Stimulated activated CD4-positive, alpha-beta T cell treated with anti-CD3 and anti-CD28 coated beads, Interleukin-1b, Interleukin-23, amount 100 ng/mL, for 48 hours (primary cell): ENCODE measurements at regions not wholly inside any gene's neighbourhood (a gene's known extent, or its start where the extent isn't known, plus 50 kb on each side); places are given as distances from the start of the nearest gene placed in this dataset.

Experiments
- DNase-seq: peaks from one replicate; pipeline ENCODE4 v3.0.0-alpha.2; 2020

DNA sequence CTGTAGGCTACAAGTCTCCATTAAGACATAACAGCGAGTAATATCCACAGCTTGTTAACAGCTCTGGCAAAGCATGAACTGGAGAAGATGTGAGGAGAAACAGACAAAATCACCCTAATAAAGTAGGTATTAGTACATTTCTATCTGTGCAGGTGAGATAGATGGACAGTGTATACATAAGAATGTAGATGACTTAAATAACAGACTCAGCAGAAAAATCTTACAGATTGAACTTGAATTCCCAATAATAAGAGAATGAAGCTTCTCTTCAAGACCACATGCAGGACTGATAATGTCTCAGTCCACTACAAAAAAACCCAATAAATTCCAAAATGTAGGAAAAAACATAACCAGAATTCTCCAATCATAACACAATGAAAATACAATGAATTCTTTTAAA, 153.0 kb downstream of the IRX2 start:
- no peak for DNase-seq

DNA sequence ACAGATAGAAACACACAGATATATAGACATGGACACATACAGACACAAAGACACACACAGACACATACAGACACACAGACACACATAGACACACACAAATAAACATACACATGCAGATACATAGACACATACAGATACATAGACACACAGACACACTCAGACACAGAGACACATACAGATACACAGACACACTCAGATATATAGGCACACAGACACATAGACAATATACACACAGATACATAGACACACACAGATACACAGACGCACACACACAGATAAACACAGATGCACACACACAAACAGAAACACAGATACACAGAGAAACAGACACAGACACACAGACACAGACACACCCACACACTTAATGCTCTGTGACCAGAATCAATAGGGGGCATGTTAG, 156.8 kb downstream of the IRX2 start:
- no peak for DNase-seq

DNA sequence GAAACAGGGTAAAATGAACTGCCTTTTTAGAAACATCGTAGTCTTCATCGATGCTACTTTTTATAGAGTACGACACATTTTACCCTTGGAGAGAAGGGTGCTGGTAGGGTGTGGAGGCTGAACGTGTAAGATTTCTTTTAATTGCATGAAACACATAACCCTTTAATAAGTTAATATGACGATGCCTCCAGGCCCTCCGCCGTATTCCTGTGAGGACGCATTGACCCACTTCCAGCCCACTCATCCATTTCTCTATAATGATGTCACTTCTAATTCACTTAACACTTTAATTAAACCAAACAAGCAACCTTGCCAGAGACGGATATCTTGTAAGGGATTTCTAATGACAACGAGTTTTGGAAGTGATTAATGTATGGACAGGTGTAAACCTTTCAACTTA, 158.7 kb downstream of the IRX2 start:
- no peak for DNase-seq

DNA sequence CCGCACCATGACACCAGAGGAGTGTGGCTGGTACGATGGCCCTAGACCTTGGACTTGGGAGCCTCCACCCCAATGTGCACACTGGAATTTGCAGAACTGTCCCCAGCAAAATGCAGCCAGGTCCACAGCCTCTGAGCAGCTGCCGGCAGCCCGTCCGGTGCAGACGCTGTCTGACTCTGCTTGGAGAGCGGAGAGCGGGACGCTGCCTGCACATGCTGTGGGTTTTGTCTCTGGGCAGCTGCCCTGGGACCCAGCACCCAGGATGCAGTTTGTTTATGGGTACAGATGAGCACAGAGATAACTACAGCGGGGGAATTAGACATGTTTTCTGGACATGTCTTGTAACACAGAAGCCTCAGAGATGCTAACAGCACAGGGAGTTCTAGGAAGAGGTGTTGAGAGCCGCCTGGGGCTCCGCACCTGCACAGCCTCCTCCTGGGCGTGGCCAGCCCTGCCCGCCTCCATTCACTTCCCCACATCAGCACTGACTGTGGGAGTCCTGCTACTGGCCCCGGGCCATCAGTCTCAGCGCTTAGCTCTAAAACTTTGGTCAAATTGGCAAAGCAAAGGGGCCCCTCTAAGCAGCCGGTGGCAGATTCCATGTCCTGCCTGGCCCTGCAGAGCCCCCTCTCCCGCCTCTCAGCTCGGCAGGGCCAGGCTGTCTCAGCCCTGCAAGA, 159.6 kb downstream of the IRX2 start:
- DNase-seq, result no peak

- no peak for DNase-seq
These were observed 162.5 kb downstream of the IRX2 start for GRCh38 chr5:2588850-2589501.

- DNase-seq, result no peak
These were observed 164.1 kb downstream of the IRX2 start for GRCh38 chr5:2587189-2588031.

- DNase-seq, result no peak
These were observed 165.3 kb downstream of the IRX2 start for GRCh38 chr5:2586016-2586715.

GRCh38 chr5:2584579-2585269, 166.8 kb downstream of the IRX2 start:
- DNase-seq, result no peak

DNA sequence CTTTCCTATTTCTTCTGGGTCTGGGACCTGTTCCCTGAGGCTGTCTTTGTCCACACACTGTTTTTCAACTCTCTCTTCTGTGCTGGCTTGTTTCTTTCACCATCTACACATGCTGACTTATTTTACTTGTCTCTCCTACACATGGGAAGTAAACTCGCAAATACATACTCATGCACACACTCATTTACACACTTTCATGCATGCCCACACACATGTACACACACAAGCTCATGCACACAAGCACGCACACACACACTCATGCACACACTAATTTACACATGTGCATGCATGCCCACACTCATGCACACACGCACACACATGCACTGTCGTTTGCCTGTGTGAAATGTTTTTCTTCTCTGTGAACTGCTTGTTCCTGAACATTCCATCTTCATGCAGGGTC, 169.0 kb downstream of the IRX2 start:
- DNase-seq, result no peak

DNA sequence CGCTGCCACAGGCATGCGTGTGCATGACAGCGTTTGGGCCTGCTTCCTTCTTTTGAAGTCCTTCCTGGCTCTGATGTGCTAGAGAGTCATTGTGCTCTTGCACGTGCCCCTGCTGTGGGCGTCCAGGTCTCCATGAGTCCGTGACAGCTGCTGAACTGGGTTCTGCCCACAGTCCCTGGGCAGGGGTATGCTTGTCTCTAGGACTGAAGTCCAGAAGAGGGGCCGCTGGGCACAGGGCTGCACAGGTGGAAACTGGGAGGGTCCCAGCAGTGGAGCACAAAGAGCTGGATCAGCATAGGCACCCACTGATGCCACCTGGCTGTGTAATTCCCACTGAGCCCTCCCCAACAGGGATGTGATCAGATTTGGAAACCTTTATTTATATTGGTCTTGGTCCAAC, 169.4 kb downstream of the IRX2 start:
- DNase-seq, result no peak

DNA sequence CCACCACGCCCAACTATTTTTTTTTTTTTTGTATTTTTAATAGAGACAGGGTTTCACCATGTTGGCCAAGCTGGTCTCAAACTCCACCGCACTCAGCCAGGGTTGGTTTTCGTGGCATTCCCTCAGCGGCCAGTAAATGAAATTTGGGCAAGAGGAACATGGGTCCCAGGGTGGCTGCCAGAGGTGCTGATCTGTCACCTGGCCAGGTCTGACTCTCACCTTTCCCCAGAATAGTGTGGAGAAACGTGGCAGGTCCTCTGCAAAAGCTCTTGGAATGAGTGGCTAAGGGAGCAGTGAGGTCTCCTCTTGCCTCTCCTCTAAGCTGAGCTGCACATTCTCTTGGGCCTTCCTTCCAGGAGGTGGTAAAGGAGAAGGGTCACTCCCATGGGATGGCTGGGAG, 170.1 kb downstream of the IRX2 start:
- no peak for DNase-seq

GRCh38 chr5:2579126-2579525, 172.4 kb downstream of the IRX2 start:
- DNase-seq, result no peak

- DNase-seq, result no peak
These were observed 174.0 kb downstream of the IRX2 start for GRCh38 chr5:2577312-2578036.

DNA sequence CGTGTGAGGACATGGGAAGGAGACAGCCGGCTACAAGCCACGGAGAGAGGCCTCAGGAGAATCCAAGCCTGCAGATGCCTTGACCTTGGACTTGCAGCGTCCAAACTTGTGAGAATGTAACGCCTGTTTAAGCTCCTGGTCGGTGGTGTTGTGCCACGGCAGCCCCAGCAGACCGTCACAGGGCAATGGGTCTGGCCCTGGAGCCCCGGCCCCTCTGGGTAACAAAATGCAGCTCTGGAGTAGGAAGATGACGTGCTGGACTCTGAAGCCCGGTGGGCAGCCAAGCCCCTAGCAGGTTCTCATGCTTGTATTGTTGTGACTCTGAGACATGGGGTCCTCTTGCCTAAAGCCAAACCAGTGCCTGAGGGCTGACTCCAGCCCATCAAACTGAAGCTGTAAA, 174.7 kb downstream of the IRX2 start:
- no peak for DNase-seq

GRCh38 chr5:2575871-2576270, 175.6 kb downstream of the IRX2 start:
- DNase-seq, result no peak

DNA sequence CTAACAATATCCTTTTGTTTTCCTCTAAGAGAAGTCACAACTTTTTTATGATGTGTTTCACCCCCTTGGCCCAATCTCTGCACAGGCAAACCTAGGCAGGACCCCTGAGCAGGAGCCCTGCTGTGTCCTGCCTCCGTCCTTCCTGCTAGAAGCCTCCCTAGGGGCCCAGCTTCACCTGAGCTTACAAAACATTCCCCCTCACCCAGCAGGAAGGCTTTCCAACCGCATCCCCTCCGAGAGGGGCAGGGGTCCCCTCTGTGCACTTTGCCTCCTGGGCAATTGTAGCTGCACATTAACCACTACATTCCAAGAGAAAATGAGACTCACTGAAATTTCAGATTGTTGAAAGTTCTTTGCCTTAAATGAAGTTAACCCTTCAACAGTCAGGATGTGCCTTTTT, 176.2 kb downstream of the IRX2 start:
- DNase-seq, result no peak

DNA sequence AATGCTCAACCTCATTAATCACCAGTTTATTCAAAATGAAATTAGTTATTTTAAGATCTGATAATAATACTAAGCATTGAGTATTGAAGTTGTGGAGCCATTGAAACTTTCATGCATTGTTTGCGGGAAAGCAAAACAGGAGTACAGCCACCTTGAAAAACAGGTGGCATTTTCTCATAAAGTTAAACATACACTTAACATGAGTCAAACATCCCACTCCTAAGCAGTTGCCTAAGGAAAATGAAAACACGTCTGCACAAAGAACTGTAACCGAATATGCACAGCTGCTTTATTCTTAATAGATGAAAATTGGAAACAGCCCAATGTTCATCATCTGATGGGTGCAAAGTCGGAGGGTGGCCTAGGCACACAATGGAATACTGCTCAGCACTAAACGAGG, 177.3 kb downstream of the IRX2 start:
- no peak for DNase-seq

DNA sequence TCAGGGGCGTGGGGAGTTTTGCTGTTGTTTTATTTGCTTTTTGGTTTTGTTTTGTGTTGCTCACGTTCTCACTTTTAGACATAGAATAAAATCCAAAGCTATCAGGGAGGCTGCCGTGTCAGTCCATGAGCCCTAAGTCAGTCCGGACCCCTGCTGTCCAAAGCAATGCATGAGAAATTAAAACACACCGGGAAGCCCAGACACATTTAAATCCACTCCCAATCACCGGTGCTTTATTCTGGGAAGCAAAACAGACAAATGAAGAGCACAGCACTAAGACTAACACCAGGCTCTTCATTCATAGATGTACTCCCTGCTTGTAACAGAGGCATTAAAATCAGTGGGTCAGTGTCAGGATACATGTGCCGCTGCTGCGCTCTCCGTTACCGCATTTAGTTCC, 180.9 kb downstream of the IRX2 start:
- no peak for DNase-seq

GRCh38 chr5:2569774-2570542, 181.5 kb downstream of the IRX2 start:
- no peak for DNase-seq

DNA sequence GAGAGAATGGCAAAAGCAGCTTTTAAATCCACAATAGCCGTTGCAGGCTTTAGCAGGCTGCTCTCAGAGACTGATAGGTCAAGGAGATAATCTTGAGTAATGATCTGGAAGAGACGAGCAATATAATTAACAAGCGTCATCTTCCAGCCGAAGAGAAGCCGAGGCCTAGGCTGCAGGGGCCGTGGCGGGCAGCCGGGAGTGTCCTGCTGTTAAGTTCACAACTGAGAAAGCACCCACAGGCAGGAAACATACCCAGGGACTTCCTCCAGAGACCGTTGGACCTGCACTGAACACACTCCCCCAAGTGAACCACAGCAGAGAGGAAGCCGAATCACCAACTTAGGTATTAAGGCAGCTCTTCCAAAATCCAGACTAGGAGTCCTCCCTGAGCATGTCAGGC, 182.3 kb downstream of the IRX2 start:
- no peak for DNase-seq

- no peak for DNase-seq
These were observed 185.2 kb downstream of the IRX2 start for GRCh38 chr5:2566284-2566683.
